T-cell (primary cell): ENCODE measurements at regions not wholly inside any gene's neighbourhood (a gene's known extent, or its start where the extent isn't known, plus 50 kb on each side); places are given as distances from the start of the nearest gene placed in this dataset.
"Not testable (repeated sequence)": the region's sequence is repeated elsewhere in the genome, so short reads cannot be mapped to it uniquely, and the experiment has no call there.

Experiments used
- ATAC-seq, 4 experiments: fragments of 200-7000 bp in 3 of 4; fragments of 150-1000 bp in 1 of 4; cut with Tn5 transposase; replicated peaks in 1 of 4; 1 replicate in 3 of 4; 2 replicates in 1 of 4; pipeline ENCODE4 v1.10.0; 2021; ENCODE audit warnings: moderate library complexity in 3 of 4, mild to moderate bottlenecking in 2 of 4, moderate number of reproducible peaks in 1 of 4
- CTCF ChIA-PET, 2 donors: fragments of 300-600 bp; sonication (Branson Sonifier 250); formaldehyde crosslinking; loops; one replicate each; lab custom pipeline; 2022; ENCODE audit warnings: antibody characterized with exemption in 2 of 2; lab: Charles Lee
- POLR2A ChIA-PET, 2 donors: fragments of 300-600 bp; sonication (Branson Sonifier 250); formaldehyde crosslinking; loops; one replicate each; lab custom pipeline; 2022; ENCODE audit warnings: antibody characterized with exemption in 2 of 2; lab: Charles Lee
- DNase-seq, 35 experiments: peaks; one replicate each; pipeline versions ENCODE4 v3.0.0 to v3.0.0-alpha.2; 2013 to 2023
- H3K27ac ChIP-seq: one replicate; pipeline ENCODE4 v1.5.1; 2013; ENCODE audit warnings: low read length
- H3K27me3 ChIP-seq, 2 experiments: replicated peaks in 1 of 2; 1 replicate in 1 of 2; 2 replicates in 1 of 2; pipeline versions ENCODE4 v1.6.1 to v1.7.0; 2013; ENCODE audit warnings: low read length in 1 of 2, mixed read lengths in 1 of 2; ENCODE audit not compliant: control insufficient read depth in 2 of 2, insufficient read depth in 2 of 2; ENCODE audit errors: extremely low read depth in 1 of 2
- H3K36me3 ChIP-seq, 2 donors: 1 replicate in 1 of 2; 2 replicates in 1 of 2; pipeline versions ENCODE4 v1.6.1 to v1.7.0; 2013; ENCODE audit warnings: low read length in 1 of 2; ENCODE audit not compliant: control insufficient read depth in 2 of 2, insufficient read depth in 1 of 2; ENCODE audit errors: extremely low read depth in 1 of 2
- H3K4me1 ChIP-seq, 2 experiments: 1 replicate in 1 of 2; 2 replicates in 1 of 2; pipeline versions ENCODE4 v1.6.1 to v1.7.0; 2013; ENCODE audit warnings: low read length in 2 of 2, mixed read lengths in 1 of 2; ENCODE audit not compliant: insufficient read depth in 2 of 2, control insufficient read depth in 1 of 2; ENCODE audit errors: extremely low read depth in 1 of 2
- H3K4me3 ChIP-seq, 2 donors: 1 replicate in 1 of 2; 2 replicates in 1 of 2; pipeline versions ENCODE4 v1.5.1 to v1.7.0; 2013; ENCODE audit warnings: mild to moderate bottlenecking in 2 of 2, low read length in 1 of 2, moderate library complexity in 1 of 2; ENCODE audit not compliant: control insufficient read depth in 1 of 2; ENCODE audit errors: extremely low read depth in 1 of 2
- H3K9me3 ChIP-seq: 2 replicates; pipeline ENCODE4 v1.7.0; 2013
- H3K27ac Mint-ChIP-seq, 2 donors: one replicate each; pipeline ENCODE4 v1.8.0; 2020 to 2021; ENCODE audit warnings: mild to moderate bottlenecking in 2 of 2, mixed read lengths in 2 of 2
- H3K27me3 Mint-ChIP-seq, 2 donors: one replicate each; pipeline ENCODE4 v1.8.0; 2021 to 2022; ENCODE audit warnings: mixed read lengths in 2 of 2
- H3K36me3 Mint-ChIP-seq: one replicate; pipeline ENCODE4 v1.8.0; 2021; ENCODE audit warnings: mixed read lengths
- H3K4me1 Mint-ChIP-seq, 3 donors: one replicate each; pipeline ENCODE4 v1.8.0; 2020 to 2022; ENCODE audit warnings: mixed read lengths in 3 of 3, mild to moderate bottlenecking in 1 of 3
- H3K4me3 Mint-ChIP-seq, 3 donors: one replicate each; pipeline ENCODE4 v1.8.0; 2020 to 2022; ENCODE audit warnings: mild to moderate bottlenecking in 3 of 3, mixed read lengths in 3 of 3, moderate library complexity in 3 of 3
- H3K9me3 Mint-ChIP-seq, 3 donors: one replicate each; pipeline ENCODE4 v1.8.0; 2020 to 2022; ENCODE audit warnings: mixed read lengths in 3 of 3
- whole genome bisulfite sequencing: methylation state at CpG from one replicate; pipeline ENCODE4 v1.1.5; 2013; ENCODE audit warnings: missing lambda C conversion rate; ENCODE audit not compliant: insufficient coverage; 5-methylcytosine and 5-hydroxymethylcytosine counted together

DNA sequence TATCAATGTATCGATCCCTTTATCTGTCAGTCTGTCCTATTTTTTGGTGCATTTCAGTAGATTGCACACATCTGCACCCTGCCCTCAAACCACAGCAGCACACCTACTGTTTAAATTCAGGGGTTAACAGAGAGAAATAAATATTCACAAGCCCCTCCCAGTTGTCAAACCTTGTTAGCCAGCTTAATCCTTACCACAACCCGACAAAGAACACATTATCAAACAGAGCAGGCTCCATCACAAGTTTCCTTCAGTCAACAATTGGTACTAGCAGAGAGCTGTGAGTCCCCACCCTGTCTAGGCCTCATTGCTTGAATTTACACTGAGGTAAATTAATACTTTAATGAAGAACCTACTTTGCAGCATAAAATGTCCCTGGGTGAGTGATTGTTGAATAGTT, 249.8 kb downstream of the FNDC1 start:
- no peaks in the 10 kb centered on the region for H3K36me3 ChIP-seq
- Mint-ChIP-seq H3K4me3 (no peak overlapping the region), H3K27me3 (peaks cover 10 to 21% of the 10 kb centered on the region in 2 donors), H3K4me1 (no peaks in the 10 kb centered on the region), H3K36me3 (no peaks in the 10 kb centered on the region), H3K9me3 (peaks cover 11 to 22% (median 16%) of the 10 kb centered on the region in 3 donors), H3K27ac (no peak overlapping the region)
- H3K27ac ChIP-seq: no peak overlapping the region
- 0% methylated on average over 1 of the region's 2 CpGs for WGBS
- ATAC-seq: no peak
- DNase-seq: no peak
- H3K9me3 ChIP-seq: peaks cover 2% of the 10 kb centered on the region
- no peak overlapping the region for H3K4me3 ChIP-seq
- ChIA-PET POLR2A (no interaction called here), CTCF (no interaction called here)
- peaks cover 0 to 16% of the 10 kb centered on the region in 2 experiments for H3K27me3 ChIP-seq
- H3K4me1 ChIP-seq: no peaks in the 10 kb centered on the region

DNA sequence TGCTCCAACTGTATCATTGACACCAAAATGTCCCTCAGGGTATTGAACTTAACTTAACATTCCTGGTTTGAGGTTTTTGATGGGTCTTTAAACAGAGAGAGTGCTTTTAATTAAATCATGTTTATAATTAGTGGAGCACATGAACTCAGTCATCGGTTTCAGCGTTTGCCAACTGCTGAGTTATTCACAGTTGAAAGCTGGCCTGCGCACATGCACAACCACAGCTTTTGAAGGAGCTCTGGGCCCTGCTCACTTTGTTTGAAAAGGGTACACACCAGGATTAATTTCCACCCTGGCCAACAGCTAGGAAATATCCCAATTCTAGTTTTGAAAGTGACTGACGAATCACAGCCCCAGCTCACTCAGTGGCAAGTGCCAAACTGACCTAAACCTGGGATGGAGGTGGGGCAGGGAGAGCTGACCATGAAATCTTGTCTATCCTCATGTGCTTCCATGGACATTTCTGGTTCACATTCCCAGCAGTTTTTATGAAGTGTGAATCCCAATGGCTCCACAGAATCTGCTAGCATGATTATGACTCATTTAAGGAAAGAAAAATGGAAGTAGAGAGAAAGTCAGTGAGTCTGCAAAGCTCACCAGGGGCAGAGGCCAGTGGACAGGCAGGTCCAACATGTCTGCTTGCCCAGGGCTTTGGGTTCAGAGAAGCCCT, 247.8 kb downstream of the FNDC1 start:
- H3K36me3 Mint-ChIP-seq: no peaks in the 10 kb centered on the region
- DNase-seq: no peak
- no peak overlapping the region for H3K4me3 Mint-ChIP-seq
- Histone ChIP-seq H3K36me3 (no peaks in the 10 kb centered on the region), H3K9me3 (peaks cover 2% of the 10 kb centered on the region), H3K4me3 (no peak overlapping the region), H3K27me3 (peaks cover 0 to 9% of the 10 kb centered on the region in 2 experiments), H3K27ac (no peak overlapping the region), H3K4me1 (no peaks in the 10 kb centered on the region)
- WGBS: 100% methylated on average over 1 of the region's 4 CpGs
- ChIA-PET POLR2A (no interaction called here), CTCF (no interaction called here)
- H3K27ac Mint-ChIP-seq: no peak overlapping the region
- peaks cover 11 to 22% (median 16%) of the 10 kb centered on the region in 3 donors for H3K9me3 Mint-ChIP-seq
- H3K4me1 Mint-ChIP-seq: no peaks in the 10 kb centered on the region
- peaks cover 4 to 15% of the 10 kb centered on the region in 2 donors for H3K27me3 Mint-ChIP-seq
- no peak for ATAC-seq

DNA sequence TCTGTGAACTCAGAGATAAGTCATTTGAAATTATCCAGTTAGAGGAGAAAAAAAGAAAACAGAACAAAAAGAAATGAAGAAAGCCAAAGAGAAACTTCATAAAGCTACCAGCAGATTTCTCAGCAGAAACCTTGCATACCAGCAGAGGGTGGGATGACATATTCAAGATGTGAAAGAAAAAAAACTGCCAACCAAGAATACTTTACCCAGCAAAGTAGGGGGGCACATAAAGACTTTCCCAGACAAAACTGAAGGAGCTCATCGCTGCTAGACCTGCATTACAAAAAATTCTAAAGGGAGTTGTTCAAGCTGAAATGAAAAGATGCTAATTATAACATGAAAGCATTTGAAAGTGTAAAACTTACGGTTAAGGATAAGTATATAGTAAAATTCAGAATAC, 246.3 kb downstream of the FNDC1 start:
- Histone ChIP-seq H3K36me3 (no peaks in the 10 kb centered on the region), H3K27me3 (peaks cover 0 to 3% of the 10 kb centered on the region in 2 experiments), H3K9me3 (peaks cover 2% of the 10 kb centered on the region), H3K4me1 (no peaks in the 10 kb centered on the region), H3K4me3 (no peak overlapping the region), H3K27ac (no peak overlapping the region)
- DNase-seq: no peak
- H3K4me3 Mint-ChIP-seq: no peak overlapping the region
- ChIA-PET CTCF (no interaction called here), POLR2A (no interaction called here)
- no peak for ATAC-seq
- peaks cover 11 to 22% (median 16%) of the 10 kb centered on the region in 3 donors for H3K9me3 Mint-ChIP-seq
- H3K4me1 Mint-ChIP-seq: no peaks in the 10 kb centered on the region
- no peak overlapping the region for H3K27ac Mint-ChIP-seq
- peaks cover 1 to 18% of the 10 kb centered on the region in 2 donors for H3K27me3 Mint-ChIP-seq
- no peaks in the 10 kb centered on the region for H3K36me3 Mint-ChIP-seq
- WGBS: no CpG with 5 or more reads among the region's 2 CpGs

DNA sequence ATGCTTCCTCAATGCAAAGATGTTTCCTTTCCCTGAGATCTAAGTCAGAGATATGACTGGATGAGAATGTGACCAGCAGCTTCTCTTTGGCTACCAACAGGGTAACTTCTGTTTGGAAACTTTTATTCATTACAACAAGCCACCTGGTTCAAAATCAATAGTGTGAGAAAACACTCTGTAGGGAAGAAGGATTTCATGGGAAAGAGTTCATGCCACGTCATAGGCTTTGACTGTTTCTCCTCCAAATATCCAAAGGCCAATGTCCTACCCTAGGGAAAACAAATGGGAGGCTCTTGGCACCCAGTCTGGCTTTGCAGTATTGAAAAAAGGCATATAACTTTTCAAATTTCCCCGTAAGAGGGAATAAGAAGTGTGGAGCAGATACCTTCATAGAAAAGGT, 245.5 kb downstream of the FNDC1 start:
- DNase-seq (no peak), ATAC-seq (no peak)
- Histone ChIP-seq H3K36me3 (no peaks in the 10 kb centered on the region), H3K4me3 (no peak overlapping the region), H3K27ac (no peak overlapping the region), H3K27me3 (peaks cover 0 to 3% of the 10 kb centered on the region in 2 experiments), H3K4me1 (no peaks in the 10 kb centered on the region), H3K9me3 (peaks cover 2% of the 10 kb centered on the region)
- ChIA-PET CTCF (no interaction called here), POLR2A (no interaction called here)
- H3K27ac Mint-ChIP-seq: no peak overlapping the region
- H3K4me3 Mint-ChIP-seq: no peak overlapping the region
- H3K9me3 Mint-ChIP-seq: peaks cover 11 to 22% (median 16%) of the 10 kb centered on the region in 3 donors
- H3K27me3 Mint-ChIP-seq: peaks cover 0 to 14% of the 10 kb centered on the region in 2 donors
- H3K4me1 Mint-ChIP-seq: no peaks in the 10 kb centered on the region
- no CpG with 5 or more reads among the region's 2 CpGs for WGBS
- H3K36me3 Mint-ChIP-seq: no peaks in the 10 kb centered on the region

DNA sequence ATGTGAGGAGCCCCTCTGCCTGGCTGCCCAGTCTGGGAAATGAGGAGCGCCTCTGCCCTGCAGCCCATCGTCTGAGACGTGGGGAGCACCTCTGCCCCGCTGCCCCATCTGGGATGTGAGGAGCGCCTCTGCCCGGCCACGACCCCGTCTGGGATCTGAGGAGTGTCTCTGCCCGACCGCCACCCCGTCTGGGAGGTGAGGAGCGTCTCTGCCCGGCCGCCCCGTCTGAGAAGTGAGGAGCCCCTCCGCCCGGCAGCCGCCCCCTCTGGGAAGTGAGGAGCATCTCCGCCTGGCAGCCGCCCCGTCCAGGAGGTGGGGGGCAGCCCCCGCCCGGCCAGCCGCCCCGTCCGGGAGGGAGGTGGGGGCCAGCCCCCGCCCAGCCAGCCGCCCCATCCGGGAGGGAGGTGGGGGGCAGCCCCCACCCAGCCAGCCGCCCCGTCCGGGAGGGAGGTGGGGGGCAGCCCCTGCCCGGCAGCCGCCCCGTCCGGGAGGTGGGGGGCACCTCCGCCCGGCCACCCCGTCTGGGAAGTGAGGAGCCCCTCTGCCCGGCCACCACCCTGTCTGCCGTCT, 238.1 kb downstream of the FNDC1 start:
- ATAC-seq, H3K36me3 ChIP-seq, DNase-seq, H3K27me3 ChIP-seq, H3K9me3 Mint-ChIP-seq, H3K27me3 Mint-ChIP-seq, H3K9me3 ChIP-seq, H3K27ac ChIP-seq, H3K4me3 Mint-ChIP-seq, H3K4me1 Mint-ChIP-seq, POLR2A ChIA-PET, H3K27ac Mint-ChIP-seq, H3K4me3 ChIP-seq, CTCF ChIA-PET, H3K36me3 Mint-ChIP-seq, H3K4me1 ChIP-seq: not testable (repeated sequence)
- WGBS: 91% methylated on average over 14 of the region's 41 CpGs

DNA sequence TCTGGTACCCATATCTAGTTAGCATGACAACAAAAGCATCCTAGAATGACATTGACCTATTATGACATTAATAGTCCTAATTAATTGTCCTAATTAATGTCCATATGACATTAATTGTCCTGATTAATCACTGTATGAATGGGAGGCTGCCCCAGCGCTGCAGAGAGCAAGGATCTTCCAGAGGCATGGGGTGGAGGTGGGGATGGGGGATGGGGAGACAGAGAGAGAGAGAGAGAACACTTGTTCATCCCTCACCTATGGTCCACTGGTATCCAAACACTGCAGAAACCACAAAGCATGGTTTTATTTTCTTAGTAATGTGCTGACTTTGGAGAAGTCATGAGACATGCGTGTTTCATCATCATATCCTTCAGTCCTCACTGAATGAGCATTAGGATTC, 235.1 kb downstream of the FNDC1 start:
- POLR2A ChIA-PET: no interaction called here
- H3K4me3 ChIP-seq: no peak overlapping the region
- CTCF ChIA-PET: no interaction called here
- no peak overlapping the region for H3K27ac Mint-ChIP-seq
- H3K4me1 ChIP-seq: no peaks in the 10 kb centered on the region
- H3K9me3 ChIP-seq: no peaks in the 10 kb centered on the region
- H3K27ac ChIP-seq: no peak overlapping the region
- H3K27me3 Mint-ChIP-seq: peaks cover 9 to 10% of the 10 kb centered on the region in 2 donors
- WGBS: no CpG with 5 or more reads among the region's 2 CpGs
- no peaks in the 10 kb centered on the region for H3K36me3 Mint-ChIP-seq
- ATAC-seq (no peak), DNase-seq (no peak)
- H3K4me1 Mint-ChIP-seq: no peaks in the 10 kb centered on the region
- H3K36me3 ChIP-seq: no peaks in the 10 kb centered on the region
- peaks cover 0 to 20% of the 10 kb centered on the region in 2 experiments for H3K27me3 ChIP-seq
- H3K4me3 Mint-ChIP-seq: no peak overlapping the region
- H3K9me3 Mint-ChIP-seq: peaks cover 3 to 4% (median 3%) of the 10 kb centered on the region in 3 donors
